HG03097 (cell line): ENCODE measurements at regions not wholly inside any gene's neighbourhood (a gene's known extent, or its start where the extent isn't known, plus 50 kb on each side); places are given as distances from the start of the nearest gene placed in this dataset.
"Not testable (repeated sequence)": the region's sequence is repeated elsewhere in the genome, so short reads cannot be mapped to it uniquely, and the experiment has no call there.

Source experiments
- ATAC-seq: cut with Tn5 transposase; IDR thresholded peaks from one replicate; pipeline ENCODE4 v1.9.1; 2021; ENCODE audit not compliant: unreplicated experiment, low FRiP score

DNA sequence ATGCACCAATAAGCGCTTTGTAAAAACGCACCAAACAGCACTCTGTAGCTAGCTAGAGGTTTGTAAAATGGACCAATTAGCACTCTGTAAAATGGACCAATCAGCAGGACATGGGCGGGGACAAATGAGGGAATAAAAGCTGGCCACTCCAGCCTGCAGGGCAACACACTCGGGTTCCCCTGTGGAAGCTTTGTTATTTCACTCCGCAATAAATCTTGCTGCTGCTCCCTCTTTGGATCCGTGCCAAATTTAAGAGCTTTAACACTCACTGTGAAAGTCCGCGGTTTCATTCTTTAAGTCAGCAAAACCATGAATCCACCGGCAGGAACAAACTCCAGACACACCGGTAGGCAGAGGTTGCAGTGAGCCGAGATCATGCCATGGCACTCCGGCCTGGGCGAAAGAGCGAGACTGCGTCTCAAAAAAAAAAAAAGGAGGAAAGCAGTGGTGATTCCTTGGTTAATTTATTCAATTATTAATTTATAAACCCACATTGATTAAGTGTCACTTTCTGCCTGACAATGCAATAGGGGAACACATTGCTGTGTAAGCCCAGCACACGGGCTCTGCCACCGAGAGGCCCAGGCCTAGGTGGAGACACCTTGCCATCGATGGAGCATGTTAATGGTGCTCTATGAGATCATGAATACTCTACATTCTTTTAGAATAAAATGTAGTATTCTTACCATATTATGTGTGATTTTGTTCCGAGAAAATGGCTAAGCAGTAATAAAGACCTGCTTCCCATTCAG lies 687.6 kb upstream of the HS6ST1 start:
- ATAC-seq, result no peak

DNA sequence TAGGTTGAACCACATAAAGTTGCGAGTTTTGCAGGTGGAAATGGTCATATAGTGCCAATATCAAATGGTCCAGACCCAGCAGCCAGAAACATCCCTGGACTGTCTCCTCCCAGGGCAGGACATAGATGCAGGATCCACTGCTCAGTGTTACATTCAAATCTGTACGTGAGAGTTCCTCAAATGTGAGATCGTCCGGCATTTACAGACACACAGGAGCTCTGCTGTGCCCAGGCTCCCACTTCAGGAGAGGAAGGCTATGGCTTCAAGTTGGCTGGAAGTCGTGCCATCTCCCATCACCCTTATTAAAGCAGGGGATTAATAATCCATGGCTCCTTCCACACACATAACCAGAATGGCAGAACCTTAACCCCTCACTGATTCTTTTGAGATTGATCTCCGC lies 688.2 kb upstream of the HS6ST1 start:
- ATAC-seq, result no peak

DNA sequence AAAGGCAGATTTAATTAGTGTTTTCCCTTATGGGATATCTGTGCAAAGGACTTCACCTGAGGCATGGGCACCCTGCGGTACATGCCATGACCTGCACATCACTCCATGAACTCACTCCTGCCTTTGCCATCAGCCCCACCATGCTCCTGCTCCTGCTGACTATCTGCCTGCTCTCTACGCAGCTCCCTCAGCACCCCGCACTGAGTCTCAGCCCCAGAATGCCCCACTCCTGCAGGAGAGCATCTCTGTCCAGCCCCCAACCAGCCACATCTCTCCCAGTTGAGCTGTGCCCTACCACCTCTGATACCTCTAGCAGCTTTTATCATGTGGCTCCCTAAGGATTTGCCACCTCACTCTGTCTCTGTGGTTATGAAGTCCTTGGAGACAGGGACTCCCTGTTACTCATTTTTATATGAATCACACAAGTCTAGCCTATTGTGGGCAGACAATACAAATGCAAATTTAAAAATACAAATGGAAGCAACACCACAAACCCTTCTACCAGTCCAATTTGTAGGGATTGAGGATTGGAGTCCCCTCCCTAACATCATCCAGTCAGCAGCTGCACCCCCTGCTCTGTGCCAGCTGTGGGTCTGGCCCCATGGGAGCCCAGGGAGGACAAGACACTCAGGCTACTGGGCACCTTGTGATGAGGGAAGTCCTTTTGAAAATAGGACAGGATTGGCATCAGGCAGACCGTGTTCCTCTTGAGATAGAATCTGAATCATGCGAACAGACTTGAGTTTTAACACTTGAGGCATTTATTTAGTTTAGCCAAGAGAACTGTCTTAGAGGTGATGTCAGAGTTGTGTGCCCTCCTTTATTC lies 689.6 kb upstream of the HS6ST1 start:
- ATAC-seq, result no peak

DNA sequence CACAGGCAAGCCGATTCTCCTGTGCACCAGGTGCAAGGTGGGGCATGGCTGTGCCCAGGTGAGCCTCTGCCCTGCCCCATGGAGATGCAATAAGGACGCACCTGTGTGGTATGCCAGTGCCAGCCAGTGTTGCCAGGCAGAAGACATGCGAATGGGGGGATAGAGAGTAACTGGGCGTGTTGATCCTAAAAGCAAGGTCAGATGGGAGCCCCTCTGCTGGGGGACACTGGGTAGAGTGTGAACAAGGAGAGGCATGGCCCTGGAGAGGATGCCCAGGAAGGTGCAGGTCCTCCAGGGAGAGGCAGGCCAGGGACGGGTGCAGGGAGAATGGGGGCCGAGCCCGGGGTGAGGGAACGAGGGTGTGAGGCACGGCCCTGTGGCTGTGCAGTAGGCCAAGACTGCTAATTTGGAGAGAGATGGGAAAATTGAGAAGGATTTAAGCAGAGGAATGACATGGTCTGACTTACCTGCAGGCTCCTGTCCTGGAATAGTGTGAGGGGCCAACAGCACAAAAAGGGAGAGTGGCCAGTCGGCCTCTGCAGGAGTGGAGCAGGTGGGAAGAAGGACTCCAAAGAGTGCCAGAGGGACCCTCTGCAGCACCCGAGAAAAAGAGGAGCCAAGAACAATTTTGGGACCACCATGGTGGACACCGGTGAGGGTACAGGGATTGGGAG lies 690.4 kb upstream of the HS6ST1 start:
- no peak for ATAC-seq

DNA sequence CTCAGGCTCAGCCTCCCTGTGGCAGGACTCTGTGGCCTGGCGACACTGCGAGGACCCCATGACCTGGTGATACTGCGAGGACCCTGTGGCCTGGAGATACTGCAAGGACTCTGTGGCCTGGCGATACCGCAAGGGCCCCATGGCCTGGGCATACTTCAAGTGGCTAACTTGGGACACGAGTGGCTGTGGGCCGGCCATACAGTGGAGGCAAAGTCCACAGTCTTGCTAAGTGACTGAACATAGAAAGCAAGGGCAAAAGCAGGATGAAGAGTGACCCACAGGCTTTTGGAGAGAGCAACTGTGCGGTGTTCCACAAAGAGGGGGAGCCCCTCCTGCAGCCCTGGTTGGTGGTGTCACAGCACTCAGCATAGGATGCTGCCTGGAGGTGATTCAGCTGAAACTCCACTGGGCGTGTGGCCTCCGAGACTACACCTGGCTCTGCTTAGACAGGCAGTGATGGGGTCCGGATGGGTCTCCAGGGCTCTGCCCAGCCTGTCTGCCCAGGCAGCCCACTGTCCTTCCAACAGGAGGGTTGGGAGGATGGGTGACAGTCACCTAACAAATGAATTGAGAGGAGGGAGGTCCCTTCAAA lies 691.0 kb upstream of the HS6ST1 start:
- no peak for ATAC-seq

DNA sequence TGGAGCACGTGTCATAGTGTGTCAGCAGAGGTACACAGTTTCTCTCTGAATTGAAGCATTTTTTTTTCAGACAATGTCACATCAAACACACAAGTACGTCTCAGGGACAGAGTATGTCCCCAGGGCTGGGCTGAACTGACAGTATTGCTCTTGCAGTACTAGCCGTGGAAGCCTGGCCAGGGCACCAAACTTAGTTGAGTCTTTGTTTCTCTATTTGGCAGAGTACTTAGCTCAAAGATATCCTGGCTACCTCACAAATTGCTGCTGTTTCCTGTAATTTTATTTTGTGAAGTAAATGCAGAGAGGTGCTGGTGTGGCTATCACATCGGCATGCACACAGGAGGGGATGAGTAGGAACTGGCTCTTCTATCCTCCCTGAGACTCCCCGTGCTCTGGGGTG lies 691.6 kb upstream of the HS6ST1 start:
- ATAC-seq, result no peak

DNA sequence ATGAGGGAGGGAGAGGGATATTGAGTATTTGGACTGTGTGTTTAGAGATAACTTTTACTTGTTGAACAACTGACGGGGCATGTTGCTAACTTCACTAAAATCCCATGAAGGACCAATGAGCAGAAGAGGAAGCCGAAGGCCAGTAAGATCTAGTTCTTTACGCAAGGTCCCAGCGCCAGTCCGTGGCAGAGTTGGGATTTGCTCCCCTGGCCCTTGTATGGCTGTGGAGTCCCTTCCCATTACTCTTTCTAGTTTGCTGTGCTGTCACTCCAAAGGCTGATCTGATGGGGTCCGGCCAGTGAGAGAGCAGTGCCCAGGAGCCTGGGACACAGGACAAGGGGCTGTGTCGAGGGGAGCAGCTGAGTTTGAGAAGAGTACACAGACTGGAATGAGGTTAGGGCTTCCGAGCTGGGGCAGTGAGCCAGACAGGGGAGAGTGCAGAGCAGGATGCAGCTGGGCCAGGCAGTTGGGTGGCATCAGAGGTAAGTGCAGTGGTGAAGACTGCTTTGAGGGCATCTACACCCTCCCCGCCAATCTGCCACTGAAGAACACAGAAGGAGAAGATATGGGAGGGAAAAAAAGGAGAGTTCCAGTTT lies 692.9 kb upstream of the HS6ST1 start:
- ATAC-seq, result no peak

DNA sequence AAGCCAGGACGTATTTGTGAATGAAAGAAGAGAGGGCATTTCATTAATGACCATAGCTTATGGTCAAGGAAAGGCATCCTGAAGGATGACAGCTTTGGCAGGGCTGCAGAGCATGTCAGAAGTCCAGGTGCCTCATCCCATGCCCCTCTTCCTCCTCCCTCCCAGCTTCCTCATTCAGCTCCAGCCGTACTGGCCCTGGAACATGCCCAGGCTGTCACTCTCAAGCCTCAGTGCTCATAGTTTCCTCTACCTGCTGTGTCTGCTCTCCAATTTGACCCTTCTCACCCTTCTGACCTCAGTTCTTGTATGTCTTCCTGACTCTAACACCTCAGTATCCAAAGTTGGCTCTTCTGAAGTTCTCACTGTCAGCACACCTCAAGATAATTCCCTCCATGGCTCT lies 695.8 kb upstream of the HS6ST1 start:
- ATAC-seq, result no peak

DNA sequence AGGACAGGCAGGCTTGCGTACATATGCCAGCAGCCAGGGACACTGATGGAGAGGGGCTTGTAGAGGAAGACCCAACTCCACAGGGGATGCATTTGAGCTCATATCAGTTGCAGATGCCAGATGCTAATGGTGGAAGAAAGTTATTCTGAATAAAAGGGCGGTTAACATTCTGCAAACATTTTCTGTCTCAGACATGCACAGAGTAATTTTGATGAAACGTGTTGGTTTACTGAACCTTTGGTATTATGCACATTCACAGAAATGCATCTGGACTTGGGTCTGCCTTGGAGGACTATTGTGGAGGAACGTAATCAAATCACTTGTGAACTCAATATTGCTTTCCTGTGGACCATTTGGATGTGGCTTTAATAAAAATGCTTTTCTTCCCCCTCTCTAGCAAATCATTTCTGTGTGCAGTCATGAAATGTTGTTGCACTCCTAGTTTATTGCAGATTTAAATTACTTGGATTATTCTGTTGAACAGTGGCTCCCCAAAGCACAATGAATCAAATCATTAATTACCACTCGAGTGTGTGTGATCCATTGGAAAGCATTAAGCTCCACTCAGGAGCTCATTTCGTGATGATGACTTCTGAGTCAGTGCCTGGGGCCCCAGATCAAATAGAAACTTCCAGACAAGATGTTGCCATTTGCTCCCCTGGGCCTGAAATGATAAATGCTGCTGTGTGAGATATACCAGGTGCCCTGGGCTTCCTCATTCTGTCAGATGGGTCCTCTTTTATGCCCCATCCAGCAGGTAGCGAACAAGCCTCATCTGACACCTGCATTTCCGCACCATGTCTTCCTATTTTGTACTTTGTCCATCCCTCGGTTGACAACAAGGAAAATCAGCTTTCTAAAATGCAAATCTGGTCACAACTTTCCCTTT lies 697.0 kb upstream of the HS6ST1 start:
- no peak for ATAC-seq

DNA sequence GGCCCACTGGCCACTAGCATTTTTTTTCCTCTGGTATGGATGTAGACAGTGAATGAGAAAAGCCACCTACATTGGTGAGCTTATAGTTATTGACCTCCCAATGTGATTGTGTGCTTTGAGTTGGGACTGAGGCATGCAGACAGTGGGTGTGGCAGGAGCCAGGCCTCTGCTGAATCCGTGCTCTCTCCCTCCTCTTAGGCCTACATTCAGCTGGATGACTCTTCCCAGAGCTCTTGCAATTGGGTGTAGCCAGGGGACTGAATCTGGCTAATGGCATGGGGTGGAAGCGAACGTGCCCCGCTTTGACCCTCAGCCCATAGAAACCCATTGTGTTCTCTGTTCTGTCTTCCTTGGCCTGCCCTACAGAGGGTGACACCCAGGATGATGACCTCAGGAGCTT lies 698.3 kb upstream of the HS6ST1 start:
- no peak for ATAC-seq

DNA sequence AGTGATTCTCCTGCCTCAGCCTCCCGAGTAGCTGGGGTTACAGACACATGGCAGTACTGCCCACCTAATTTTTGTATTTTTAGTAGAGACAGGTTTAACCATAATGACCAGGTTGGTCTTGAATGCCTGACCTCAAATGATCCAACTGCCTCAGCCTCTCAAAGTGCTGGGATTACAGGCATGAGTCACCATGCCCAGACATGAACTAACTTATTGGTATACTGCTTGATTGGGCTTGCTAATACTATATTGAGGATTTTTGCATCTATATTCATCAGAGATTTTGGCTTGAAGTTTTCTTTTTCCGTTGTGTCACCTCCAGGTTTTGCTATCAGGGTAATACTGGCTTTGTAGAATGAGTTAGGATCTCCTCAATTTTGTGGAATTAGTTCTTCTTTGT lies 706.1 kb upstream of the HS6ST1 start:
- ATAC-seq, result no peak

DNA sequence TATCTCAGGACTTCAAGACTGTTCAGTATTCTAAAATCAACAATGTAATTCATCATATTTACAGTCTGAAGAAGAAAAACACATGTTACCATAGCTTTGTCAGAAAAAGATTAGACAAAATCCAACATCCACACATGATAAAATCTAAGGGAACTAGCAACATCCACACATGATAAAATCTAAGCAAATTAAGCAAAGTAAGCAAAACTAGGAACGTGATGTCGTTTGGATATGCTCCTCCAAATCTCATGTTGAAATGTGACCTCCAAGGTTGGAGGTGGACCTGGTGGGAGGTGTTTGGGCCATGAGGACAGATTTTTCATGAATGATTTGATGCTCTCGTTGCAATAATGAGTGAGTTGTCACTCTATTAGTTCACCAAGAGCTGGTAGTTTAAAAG lies 717.3 kb upstream of the HS6ST1 start:
- ATAC-seq, result no peak

DNA sequence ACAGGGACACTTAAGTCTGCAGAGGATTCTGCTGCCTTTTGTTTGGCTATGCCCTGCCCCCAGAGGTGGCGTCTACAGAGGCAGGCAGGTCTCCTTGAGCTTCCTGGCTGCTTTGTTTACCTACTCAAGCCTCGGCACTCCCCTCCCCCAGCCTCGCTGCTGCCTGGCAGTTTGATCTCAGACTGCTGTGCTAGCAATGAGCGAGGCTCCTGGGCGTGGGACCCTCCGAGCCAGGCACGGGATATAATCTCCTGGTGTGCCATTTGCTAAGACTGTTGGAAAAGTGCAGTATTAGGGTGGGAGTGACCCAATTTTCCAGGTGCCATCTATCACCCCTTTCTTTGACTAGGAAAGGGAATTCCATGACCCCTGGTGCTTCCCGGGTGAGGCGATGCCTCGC lies 725.0 kb upstream of the HS6ST1 start:
- not testable (repeated sequence) for ATAC-seq

DNA sequence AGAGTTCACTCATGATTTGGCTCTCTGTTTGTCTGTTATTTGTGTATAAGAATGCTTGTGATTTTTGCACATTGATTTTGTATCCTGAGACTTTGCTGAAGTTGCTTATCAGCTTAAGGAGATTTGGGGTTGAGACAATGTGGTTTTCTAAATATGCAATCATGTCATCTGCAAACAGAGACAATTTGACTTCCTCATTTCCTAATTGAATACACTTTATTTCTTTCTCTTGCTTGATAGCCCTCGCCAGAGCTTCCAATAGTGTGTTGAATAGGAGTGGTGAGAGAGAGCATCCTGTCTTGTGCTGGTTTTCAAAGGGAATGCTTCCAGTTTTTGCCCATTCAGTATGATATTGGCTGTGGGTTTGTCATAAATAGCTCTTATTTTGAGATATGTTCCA lies 727.8 kb upstream of the HS6ST1 start:
- not testable (repeated sequence) for ATAC-seq

DNA sequence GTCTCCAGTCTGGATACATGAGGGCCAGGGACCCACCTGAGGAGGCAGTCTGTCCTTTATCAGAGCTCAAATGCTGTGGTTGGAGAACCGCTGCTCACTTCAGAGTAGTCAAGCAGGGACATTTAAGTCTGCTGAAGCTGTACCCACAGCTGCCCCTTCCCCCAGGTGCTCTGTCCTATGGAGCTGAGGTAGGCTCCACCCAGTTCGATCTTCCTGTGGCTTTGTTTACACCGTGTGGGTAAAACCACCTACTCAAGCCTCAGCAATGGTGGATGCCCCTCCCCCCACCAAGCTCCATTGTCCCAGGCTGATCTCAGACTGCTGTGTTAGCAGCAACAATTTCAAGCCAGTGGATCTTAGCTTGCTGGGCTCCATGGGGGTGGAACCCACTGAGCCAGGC lies 731.4 kb upstream of the HS6ST1 start:
- no peak for ATAC-seq

DNA sequence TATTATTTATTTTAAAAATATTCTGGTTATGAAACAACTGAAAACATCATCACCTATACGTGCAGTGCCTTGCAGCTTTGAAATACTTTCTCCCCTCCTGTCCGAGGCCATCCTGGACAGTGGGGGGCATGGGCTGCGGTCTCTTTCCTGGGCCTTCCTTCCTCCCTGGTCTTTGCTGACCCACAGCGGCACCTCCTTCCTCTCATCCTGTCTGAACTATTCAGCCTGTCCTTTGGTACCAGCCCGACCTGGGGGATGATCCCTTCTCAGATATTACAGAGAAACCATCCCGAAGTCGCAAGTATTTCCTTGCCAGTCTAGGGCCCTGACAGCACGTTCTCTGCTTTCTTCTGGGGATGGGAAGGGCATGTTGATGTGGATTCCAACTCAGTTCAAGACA lies 736.6 kb upstream of the HS6ST1 start:
- no peak for ATAC-seq

DNA sequence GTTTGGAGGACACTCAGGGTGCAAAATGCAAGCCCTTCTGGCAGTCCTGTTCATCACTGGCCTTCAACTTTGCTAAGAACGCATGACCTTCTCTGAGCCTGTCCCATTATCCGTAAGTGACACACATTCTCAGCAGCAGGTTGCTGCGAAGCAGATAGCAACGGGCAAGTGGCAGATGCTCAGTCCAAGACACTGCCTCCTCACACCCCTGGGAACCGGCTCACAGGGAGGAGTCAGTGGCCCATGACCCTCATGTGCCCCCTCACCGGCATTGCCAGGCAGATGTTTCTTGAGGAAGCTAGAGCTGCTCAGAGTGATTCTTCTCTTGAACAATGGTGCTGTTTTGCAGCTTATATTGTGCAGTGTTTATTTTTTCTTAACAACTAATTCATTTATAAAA lies 737.2 kb upstream of the HS6ST1 start:
- ATAC-seq, result no peak

DNA sequence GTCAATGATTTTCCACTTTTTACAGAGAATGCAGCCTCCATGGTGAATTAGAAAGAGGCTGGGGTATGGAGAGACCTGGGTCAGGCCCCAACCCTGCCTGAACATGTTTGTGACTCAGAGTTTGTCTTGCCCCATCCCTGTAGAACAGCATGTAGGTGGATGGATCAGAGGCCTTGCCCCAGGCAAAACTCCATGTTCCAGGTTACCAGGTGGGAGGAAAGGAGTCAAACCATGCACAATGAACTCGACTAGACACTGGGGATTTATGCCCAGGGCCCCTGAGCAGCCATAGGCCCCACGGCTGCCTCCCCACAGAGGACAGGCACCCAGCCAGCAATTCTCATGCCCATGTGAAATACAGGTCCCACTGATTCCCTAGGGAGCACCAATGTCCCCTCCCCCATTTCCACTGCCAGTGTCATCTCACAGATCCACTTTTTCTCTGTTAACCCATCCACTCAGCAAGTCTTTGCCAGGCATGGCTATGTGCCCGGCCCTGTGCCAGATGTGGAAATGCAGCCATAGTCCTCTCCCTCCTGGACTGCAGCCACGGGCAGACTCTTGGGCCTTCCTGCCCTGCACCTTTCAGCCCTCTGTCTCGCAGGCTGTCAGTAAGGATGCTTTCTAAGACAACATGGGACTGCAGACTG lies 737.8 kb upstream of the HS6ST1 start:
- no peak for ATAC-seq

DNA sequence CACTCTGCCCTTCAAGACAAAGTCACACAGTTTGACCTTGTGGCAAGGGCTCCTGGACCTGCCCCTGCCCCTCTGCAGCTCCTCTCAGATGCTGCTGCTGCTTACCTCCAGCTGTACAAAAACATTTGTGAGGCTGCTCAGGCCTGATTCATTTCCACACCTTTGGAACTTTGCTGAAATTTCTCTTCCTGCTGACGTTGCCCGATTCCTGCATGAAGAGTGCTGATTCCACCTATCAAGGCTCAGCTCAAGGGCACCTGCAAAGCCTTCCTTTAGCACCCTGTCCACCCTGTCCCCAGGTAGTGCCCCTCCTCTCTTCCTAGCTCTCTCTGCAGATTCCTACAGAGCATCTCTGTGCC lies 738.3 kb upstream of the HS6ST1 start:
- no peak for ATAC-seq
